GM12891 (cell line): ENCODE measurements at regions not wholly inside any gene's neighbourhood (a gene's known extent, or its start where the extent isn't known, plus 50 kb on each side); places are given as distances from the start of the nearest gene placed in this dataset.

Experiments used
- DNase-seq: peaks from one replicate; pipeline ENCODE4 v3.0.0; 2011; ENCODE audit warnings: low spot score; ENCODE audit not compliant: insufficient read length
- FAIRE-seq: peaks from 2 replicates; lab custom pipeline; 2011; peaks lifted over from hg19 to GRCh38; lab: Jason Lieb, UNC
- PAX5 ChIP-seq: IDR thresholded peaks from 2 replicates; pipeline ENCODE4 v1.6.1; 2011; ENCODE audit warnings: low read length, moderate library complexity, mild to moderate bottlenecking; ENCODE audit not compliant: insufficient read depth, severe bottlenecking
- POLR2A ChIP-seq: IDR thresholded peaks from 2 replicates; pipeline ENCODE4 v1.6.1; 2011; ENCODE audit warnings: low read depth, low read length, control low read depth
- POLR2AphosphoS5 ChIP-seq: IDR thresholded peaks from 2 replicates; pipeline ENCODE4 v1.6.1; 2011; ENCODE audit warnings: low read depth, low read length, control low read depth
- POU2F2 ChIP-seq: IDR thresholded peaks from 2 replicates; pipeline ENCODE4 v1.6.1; 2011; ENCODE audit warnings: low read depth, mild to moderate bottlenecking, control low read depth, low read length, moderate library complexity
- SPI1 ChIP-seq: IDR thresholded peaks from 2 replicates; pipeline ENCODE4 v1.6.1; 2011; ENCODE audit warnings: low read depth, low read length, control low read depth
- TAF1 ChIP-seq: IDR thresholded peaks from 2 replicates; pipeline ENCODE4 v1.6.1; 2011; ENCODE audit warnings: low read depth, low read length, control low read depth

DNA sequence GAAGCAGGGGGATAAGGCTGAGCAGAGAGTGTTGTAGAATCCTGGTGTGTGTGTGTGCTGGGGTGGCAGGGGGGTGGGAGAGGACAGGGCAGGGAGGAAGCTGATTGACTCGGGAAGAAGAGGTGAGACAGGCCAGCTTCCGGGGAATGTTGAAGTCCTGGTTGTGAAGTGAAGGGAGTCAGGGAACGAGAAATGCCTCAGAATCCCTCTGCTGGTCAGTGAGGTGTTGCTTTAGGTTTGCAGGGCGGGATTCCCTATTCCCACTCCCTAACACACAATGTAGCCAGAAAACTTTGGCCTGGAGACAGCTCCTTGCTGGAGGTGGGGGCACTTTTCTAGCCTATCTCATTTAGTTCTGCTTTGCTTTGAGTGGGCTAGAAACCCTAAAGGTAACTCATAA lies 265.1 kb downstream of the HAUS1 start:
- DNase-seq (no peak), FAIRE-seq (no peak)
- TF ChIP-seq POU2F2 (no peak), TAF1 (no peak), POLR2AphosphoS5 (no peak), SPI1 (no peak), POLR2A (no peak), PAX5 (no peak)

GRCh38 chr18:46370898-46371297 lies 266.7 kb downstream of the HAUS1 start:
- no peak for DNase-seq
- TF ChIP-seq POLR2AphosphoS5 (no peak), TAF1 (no peak), POU2F2 (no peak)
- FAIRE-seq: no peak

GRCh38 chr18:46372670-46373069 lies 268.5 kb downstream of the HAUS1 start:
- DNase-seq (no peak), FAIRE-seq (no peak)
- TF ChIP-seq SPI1 (no peak), TAF1 (no peak), POLR2A (no peak), POLR2AphosphoS5 (no peak), POU2F2 (no peak), PAX5 (no peak)

DNA sequence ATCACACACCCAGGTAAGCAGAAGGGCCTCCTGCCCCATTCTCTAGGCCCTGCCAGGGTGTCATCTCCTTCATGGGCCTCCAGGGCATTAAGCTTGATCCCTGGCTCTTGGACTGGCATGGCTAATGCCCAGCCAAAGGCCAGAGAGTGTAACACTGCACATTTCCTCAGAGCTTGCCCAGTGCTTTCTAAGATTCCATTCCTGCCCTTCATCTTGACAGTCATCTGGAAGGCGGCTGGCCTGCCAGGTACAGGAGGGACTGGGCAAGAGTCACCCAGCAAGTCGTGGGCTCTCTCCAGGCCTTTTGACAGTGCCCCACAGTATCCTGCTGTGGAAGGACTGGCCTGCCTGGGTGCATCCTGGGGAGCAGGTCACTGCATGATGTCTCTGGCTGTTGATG lies 268.9 kb downstream of the HAUS1 start:
- DNase-seq (no peak), FAIRE-seq (no peak)
- no peak for TF ChIP-seq TAF1
- no peak for TF ChIP-seq SPI1
- TF ChIP-seq POLR2AphosphoS5: no peak
- TF ChIP-seq PAX5: no peak
- no peak for TF ChIP-seq POLR2A
- TF ChIP-seq POU2F2: no peak

DNA sequence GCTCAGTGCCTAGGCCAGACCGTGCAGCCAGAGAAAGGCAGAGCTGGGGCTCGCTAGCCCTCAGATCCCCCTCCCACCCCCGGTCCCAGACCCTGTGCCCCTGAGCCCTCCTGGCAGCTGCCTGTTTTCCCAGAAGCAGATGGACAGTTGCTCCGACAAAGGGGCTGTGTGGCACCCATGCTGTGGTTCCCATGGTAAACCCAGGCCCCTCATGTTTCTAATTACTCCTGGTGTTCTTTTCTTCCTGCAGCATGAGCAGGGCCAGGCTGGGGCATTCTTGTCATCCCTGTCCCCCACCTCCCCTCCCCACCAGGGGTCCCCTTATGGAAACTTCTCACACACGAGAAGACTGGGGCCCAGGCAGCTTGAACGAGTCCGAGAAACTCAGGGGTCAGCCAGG lies 269.6 kb downstream of the HAUS1 start:
- no peak for TF ChIP-seq POU2F2
- no peak for DNase-seq
- FAIRE-seq: no peak

GRCh38 chr18:46374850-46375249 lies 270.7 kb downstream of the HAUS1 start:
- FAIRE-seq (no peak), DNase-seq (no peak)
- TF ChIP-seq POLR2AphosphoS5: no peak
- TF ChIP-seq PAX5: no peak
- TF ChIP-seq TAF1: no peak
- TF ChIP-seq SPI1: no peak
- TF ChIP-seq POLR2A: no peak
- no peak for TF ChIP-seq POU2F2

GRCh38 chr18:46377557-46377956 lies 273.4 kb downstream of the HAUS1 start:
- no peak for FAIRE-seq
- TF ChIP-seq PAX5 (no peak), SPI1 (no peak), POLR2AphosphoS5 (no peak), POLR2A (no peak), TAF1 (no peak), POU2F2 (no peak)
- DNase-seq: no peak

DNA sequence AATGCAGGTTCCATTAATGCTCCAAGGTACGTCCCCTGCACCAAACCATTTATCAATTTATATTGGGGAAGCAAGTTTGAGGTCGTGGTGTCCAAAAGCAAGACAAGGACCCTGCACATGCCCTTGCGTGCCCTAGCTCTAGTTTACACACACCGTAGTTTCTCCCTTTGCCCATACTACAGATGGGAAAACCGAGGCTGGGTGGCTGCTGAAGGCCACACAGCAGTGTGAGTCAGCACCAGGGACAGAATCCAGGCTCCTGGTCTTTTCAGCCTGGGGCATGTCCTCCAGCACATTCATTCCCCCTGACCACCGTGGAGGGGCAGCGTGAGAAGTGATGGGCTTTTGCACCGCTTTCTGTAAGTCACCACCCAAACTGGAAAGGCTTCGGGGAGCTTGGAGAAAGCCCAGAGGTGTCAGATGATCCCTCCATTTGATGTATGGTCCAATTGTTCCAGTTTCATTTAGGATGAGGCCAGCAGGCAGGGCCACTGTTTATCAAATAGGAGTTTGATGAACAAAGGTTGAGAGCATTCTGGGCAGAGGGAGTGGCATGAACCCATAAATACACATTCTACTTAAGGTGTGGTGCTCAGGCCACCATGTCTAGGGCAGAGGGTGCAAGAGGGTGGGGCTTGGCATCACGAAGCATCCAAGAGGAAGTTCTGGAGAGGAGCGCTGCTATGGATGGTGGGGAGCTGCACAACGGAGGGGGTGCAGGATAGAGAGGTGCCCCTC lies 274.1 kb downstream of the HAUS1 start:
- FAIRE-seq (no peak), DNase-seq (no peak)
- TF ChIP-seq SPI1 (no peak), PAX5 (no peak), POLR2A (no peak), POLR2AphosphoS5 (no peak), TAF1 (no peak)

- no peak for DNase-seq
- TF ChIP-seq POLR2AphosphoS5 (no peak), PAX5 (no peak), POU2F2 (no peak), SPI1 (no peak), TAF1 (no peak), POLR2A (no peak)
- FAIRE-seq: no peak
Measured at GRCh38 chr18:46378864-46379207, 274.7 kb downstream of the HAUS1 start.

DNA sequence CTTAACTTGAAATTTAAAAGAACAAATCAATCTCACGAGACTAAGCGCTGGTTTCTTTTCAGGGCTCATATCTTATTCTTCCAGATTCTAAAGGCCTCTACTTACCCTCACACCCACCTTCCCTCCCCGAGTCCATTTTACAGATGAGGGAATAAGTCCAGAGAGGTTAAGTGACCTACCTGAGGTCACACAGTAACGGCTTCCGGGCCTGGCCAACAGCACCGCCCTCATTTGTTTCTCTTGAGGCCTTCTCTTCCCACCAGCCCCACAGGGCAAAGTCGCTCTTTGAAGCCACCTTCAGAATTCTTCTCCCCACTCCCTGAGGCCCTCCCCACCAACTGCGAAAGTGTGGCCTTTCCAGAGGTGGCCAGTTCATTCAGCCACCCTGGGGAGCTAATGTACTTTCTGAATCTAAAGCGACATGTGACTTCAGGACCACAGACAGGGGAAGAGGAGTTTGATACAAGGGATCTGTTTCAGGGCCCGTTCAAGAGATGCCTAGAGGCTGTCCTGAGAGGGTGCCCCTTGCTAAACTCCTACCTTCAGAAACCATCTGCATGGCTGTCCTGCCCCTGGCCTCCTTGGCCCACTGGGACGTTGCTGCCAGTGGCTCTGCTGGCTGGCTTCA lies 275.3 kb downstream of the HAUS1 start:
- no peak for DNase-seq
- no peak for FAIRE-seq
- TF ChIP-seq TAF1 (no peak), PAX5 (no peak), POLR2AphosphoS5 (no peak), POU2F2 (no peak), SPI1 (no peak), POLR2A (no peak)
